Activated T-helper 17 cell treated with anti-CD3 and anti-CD28 coated beads, Interleukin-2, amount 50 U/mL, for 72 hours (primary cell): ENCODE measurements at regions not wholly inside any gene's neighbourhood (a gene's known extent, or its start where the extent isn't known, plus 50 kb on each side); places are given as distances from the start of the nearest gene placed in this dataset.

Experiments used
- ATAC-seq: fragments of 150-1000 bp; cut with Tn5 transposase; replicated peaks from 2 replicates; pipeline ENCODE4 v1.10.0; 2021; ENCODE audit warnings: mild to moderate bottlenecking, moderate library complexity
- H3K27ac Mint-ChIP-seq: one replicate; pipeline ENCODE4 v1.8.0; 2022; ENCODE audit warnings: mixed read lengths
- H3K27me3 Mint-ChIP-seq: one replicate; pipeline ENCODE4 v1.8.0; 2022; ENCODE audit warnings: mixed read lengths
- H3K36me3 Mint-ChIP-seq: one replicate; pipeline ENCODE4 v1.8.0; 2022; ENCODE audit warnings: low read depth, mild to moderate bottlenecking, mixed read lengths
- H3K4me1 Mint-ChIP-seq: one replicate; pipeline ENCODE4 v1.8.0; 2022; ENCODE audit warnings: mixed read lengths
- H3K4me3 Mint-ChIP-seq: one replicate; pipeline ENCODE4 v1.8.0; 2022; ENCODE audit warnings: mild to moderate bottlenecking, mixed read lengths
- H3K9me3 Mint-ChIP-seq: one replicate; pipeline ENCODE4 v1.8.0; 2022; ENCODE audit warnings: mixed read lengths

- H3K27me3 Mint-ChIP-seq = no peaks in the 10 kb centered on the region
- no peaks in the 10 kb centered on the region for H3K36me3 Mint-ChIP-seq
- H3K9me3 Mint-ChIP-seq = peaks cover 16% of the 10 kb centered on the region
- H3K4me1 Mint-ChIP-seq = no peaks in the 10 kb centered on the region
- ATAC-seq = no peak
- no peak overlapping the region for H3K27ac Mint-ChIP-seq
- H3K4me3 Mint-ChIP-seq = no peak overlapping the region
Observed at GRCh38 chr3:117080872-117081271, 371.3 kb downstream of the TUSC7 start.

GRCh38 chr3:117084277-117084676, 374.7 kb downstream of the TUSC7 start:
- Mint-ChIP-seq H3K36me3 (no peaks in the 10 kb centered on the region), H3K27ac (no peak overlapping the region), H3K27me3 (no peaks in the 10 kb centered on the region), H3K4me1 (no peaks in the 10 kb centered on the region), H3K4me3 (no peak overlapping the region), H3K9me3 (peaks cover 17% of the 10 kb centered on the region)
- ATAC-seq = no peak

- H3K27ac Mint-ChIP-seq = no peak overlapping the region
- H3K4me1 Mint-ChIP-seq = no peaks in the 10 kb centered on the region
- peaks cover 17% of the 10 kb centered on the region for H3K9me3 Mint-ChIP-seq
- ATAC-seq = no peak
- no peak overlapping the region for H3K4me3 Mint-ChIP-seq
- H3K27me3 Mint-ChIP-seq = no peaks in the 10 kb centered on the region
- no peaks in the 10 kb centered on the region for H3K36me3 Mint-ChIP-seq
Observed at GRCh38 chr3:117084739-117085270, 375.2 kb downstream of the TUSC7 start.

GRCh38 chr3:117091676-117092075, 382.1 kb downstream of the TUSC7 start:
- peaks cover 6% of the 10 kb centered on the region for H3K9me3 Mint-ChIP-seq
- H3K4me3 Mint-ChIP-seq = no peak overlapping the region
- ATAC-seq = no peak
- no peaks in the 10 kb centered on the region for H3K4me1 Mint-ChIP-seq
- no peaks in the 10 kb centered on the region for H3K36me3 Mint-ChIP-seq
- peaks cover 3% of the 10 kb centered on the region for H3K27me3 Mint-ChIP-seq
- no peak overlapping the region for H3K27ac Mint-ChIP-seq

GRCh38 chr3:117096549-117096948, 387.0 kb downstream of the TUSC7 start:
- H3K9me3 Mint-ChIP-seq = no peaks in the 10 kb centered on the region
- H3K27ac Mint-ChIP-seq = no peak overlapping the region
- H3K4me1 Mint-ChIP-seq = no peaks in the 10 kb centered on the region
- H3K36me3 Mint-ChIP-seq = no peaks in the 10 kb centered on the region
- H3K27me3 Mint-ChIP-seq = no peaks in the 10 kb centered on the region
- H3K4me3 Mint-ChIP-seq = no peak overlapping the region
- no peak for ATAC-seq

GRCh38 chr3:117097351-117097750, 387.8 kb downstream of the TUSC7 start:
- Mint-ChIP-seq H3K4me1 (no peaks in the 10 kb centered on the region), H3K4me3 (no peak overlapping the region), H3K9me3 (no peaks in the 10 kb centered on the region), H3K36me3 (no peaks in the 10 kb centered on the region), H3K27ac (no peak overlapping the region), H3K27me3 (no peaks in the 10 kb centered on the region)
- ATAC-seq = no peak

GRCh38 chr3:117101697-117102096, 392.1 kb downstream of the TUSC7 start:
- ATAC-seq = no peak
- H3K4me3 Mint-ChIP-seq = no peak overlapping the region
- H3K36me3 Mint-ChIP-seq = no peaks in the 10 kb centered on the region
- no peaks in the 10 kb centered on the region for H3K27me3 Mint-ChIP-seq
- H3K27ac Mint-ChIP-seq = no peak overlapping the region
- peaks cover 6% of the 10 kb centered on the region for H3K9me3 Mint-ChIP-seq
- H3K4me1 Mint-ChIP-seq = no peaks in the 10 kb centered on the region

GRCh38 chr3:117102426-117102825, 392.8 kb downstream of the TUSC7 start:
- ATAC-seq = no peak
- no peak overlapping the region for H3K27ac Mint-ChIP-seq
- H3K4me1 Mint-ChIP-seq = no peaks in the 10 kb centered on the region
- no peak overlapping the region for H3K4me3 Mint-ChIP-seq
- no peaks in the 10 kb centered on the region for H3K36me3 Mint-ChIP-seq
- H3K27me3 Mint-ChIP-seq = no peaks in the 10 kb centered on the region
- peaks cover 6% of the 10 kb centered on the region for H3K9me3 Mint-ChIP-seq

- Mint-ChIP-seq H3K4me3 (no peak overlapping the region), H3K4me1 (no peaks in the 10 kb centered on the region), H3K9me3 (peaks cover 10% of the 10 kb centered on the region), H3K27ac (no peak overlapping the region), H3K36me3 (no peaks in the 10 kb centered on the region), H3K27me3 (no peaks in the 10 kb centered on the region)
- ATAC-seq = no peak
Observed at GRCh38 chr3:117103675-117104074, 394.1 kb downstream of the TUSC7 start.

- Mint-ChIP-seq H3K27ac (no peak overlapping the region), H3K27me3 (no peaks in the 10 kb centered on the region), H3K4me1 (no peaks in the 10 kb centered on the region), H3K9me3 (peaks cover 10% of the 10 kb centered on the region), H3K36me3 (no peaks in the 10 kb centered on the region), H3K4me3 (no peak overlapping the region)
- ATAC-seq = no peak
Observed at GRCh38 chr3:117104381-117104780, 394.8 kb downstream of the TUSC7 start.

- H3K4me3 Mint-ChIP-seq = no peak overlapping the region
- ATAC-seq = no peak
- H3K36me3 Mint-ChIP-seq = no peaks in the 10 kb centered on the region
- no peaks in the 10 kb centered on the region for H3K27me3 Mint-ChIP-seq
- peaks cover 10% of the 10 kb centered on the region for H3K9me3 Mint-ChIP-seq
- no peaks in the 10 kb centered on the region for H3K4me1 Mint-ChIP-seq
- H3K27ac Mint-ChIP-seq = no peak overlapping the region
Observed at GRCh38 chr3:117104792-117105191, 395.2 kb downstream of the TUSC7 start.

- Mint-ChIP-seq H3K36me3 (no peaks in the 10 kb centered on the region), H3K4me3 (no peak overlapping the region), H3K27me3 (no peaks in the 10 kb centered on the region), H3K27ac (no peak overlapping the region), H3K4me1 (no peaks in the 10 kb centered on the region), H3K9me3 (peaks cover 10% of the 10 kb centered on the region)
- ATAC-seq = no peak
Observed at GRCh38 chr3:117105686-117106085, 396.1 kb downstream of the TUSC7 start.

- Mint-ChIP-seq H3K27me3 (no peaks in the 10 kb centered on the region), H3K27ac (no peak overlapping the region), H3K9me3 (peaks cover 10% of the 10 kb centered on the region), H3K36me3 (no peaks in the 10 kb centered on the region), H3K4me1 (no peaks in the 10 kb centered on the region), H3K4me3 (no peak overlapping the region)
- no peak for ATAC-seq
Observed at GRCh38 chr3:117106396-117106795, 396.8 kb downstream of the TUSC7 start.

- H3K27ac Mint-ChIP-seq = no peak overlapping the region
- peaks cover 10% of the 10 kb centered on the region for H3K9me3 Mint-ChIP-seq
- H3K27me3 Mint-ChIP-seq = no peaks in the 10 kb centered on the region
- no peak for ATAC-seq
- no peaks in the 10 kb centered on the region for H3K4me1 Mint-ChIP-seq
- no peak overlapping the region for H3K4me3 Mint-ChIP-seq
- H3K36me3 Mint-ChIP-seq = no peaks in the 10 kb centered on the region
Observed at GRCh38 chr3:117107946-117108345, 398.4 kb downstream of the TUSC7 start.

GRCh38 chr3:117109178-117109577, 399.6 kb downstream of the TUSC7 start:
- no peak for ATAC-seq

More at GRCh38 chr3:117109178-117109577, 399.6 kb downstream of the TUSC7 start:
- Mint-ChIP-seq H3K27ac (no peak overlapping the region), H3K36me3 (no peaks in the 10 kb centered on the region), H3K4me1 (no peaks in the 10 kb centered on the region), H3K4me3 (no peak overlapping the region), H3K27me3 (no peaks in the 10 kb centered on the region), H3K9me3 (peaks cover 7% of the 10 kb centered on the region)
